Testis (tissue), 2 donors: ENCODE measurements at regions not wholly inside any gene's neighbourhood (a gene's known extent, or its start where the extent isn't known, plus 50 kb on each side); places are given as distances from the start of the nearest gene placed in this dataset.

ENCODE experiments used
- CTCF ChIP-seq, 3 experiments: fragments of 450-650 bp in 2 of 3; fragments of 200-600 bp in 1 of 3; sonication (generic) in 1 of 3; IDR thresholded peaks; one replicate each; pipeline ENCODE4 v1.5.1; 2016 to 2019; ENCODE audit warnings: antibody characterized with exemption in 3 of 3, mild to moderate bottlenecking in 2 of 3, moderate library complexity in 1 of 3
- POLR2A ChIP-seq: fragments of 450-650 bp; IDR thresholded peaks from one replicate; pipeline ENCODE4 v1.6.1; 2017; ENCODE audit warnings: antibody characterized with exemption, mild to moderate bottlenecking, moderate library complexity

DNA sequence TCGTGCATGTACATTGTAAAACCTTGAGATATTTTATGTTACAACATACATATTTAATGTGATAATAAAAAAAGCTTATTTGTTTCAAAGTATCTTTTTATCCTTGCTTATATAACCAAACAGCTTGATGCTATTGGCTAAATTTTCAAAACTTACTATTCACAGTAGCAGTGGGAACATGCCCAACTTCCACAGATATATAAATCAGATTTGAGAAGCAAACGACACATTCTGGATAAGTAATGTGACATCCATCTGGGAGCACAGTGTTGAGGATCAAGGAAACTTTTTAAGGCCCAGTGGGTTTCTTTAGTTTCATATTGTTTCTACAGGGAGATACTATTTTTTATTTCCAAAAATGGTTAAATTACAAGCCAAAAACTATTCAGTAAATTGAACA is 350.7 kb downstream of the SEC23A start:
- TF ChIP-seq CTCF (IDR thresholded peaks at IDR 0.05), result no peak
- TF ChIP-seq POLR2A, result no peak
